ENCODE measurements at regions not wholly inside any gene's neighbourhood (a gene's known extent, or its start where the extent isn't known, plus 50 kb on each side); places are given as distances from the start of the nearest gene placed in this dataset.

DNA sequence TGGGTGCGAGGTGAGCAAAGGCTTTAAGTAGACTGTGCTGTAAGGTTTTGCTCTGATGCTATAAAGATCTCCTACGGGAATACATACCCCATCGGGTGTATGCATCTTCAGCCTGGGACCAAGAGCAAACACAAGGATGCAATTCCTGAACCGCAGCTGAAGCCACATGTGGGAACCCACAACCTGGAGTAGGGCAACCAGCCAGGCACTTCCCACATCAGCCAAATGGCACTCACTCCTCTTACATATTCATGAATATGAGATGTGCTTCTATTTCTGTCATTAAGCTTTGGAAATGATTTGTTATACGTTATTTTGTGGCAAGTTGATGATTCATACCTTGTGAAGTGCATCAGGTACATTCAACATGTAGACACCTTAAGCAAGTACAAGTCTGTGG, 619.2 kb downstream of the C6orf118 start:
- Histone ChIP-seq H3K9me3 (ENCODE audit: low read length) (no peaks in the 10 kb centered on the region), H3K36me3 (ENCODE audit: insufficient read depth, low read length) (no peaks in the 10 kb centered on the region), H3K4me2 (ENCODE audit: low read length) (no peak overlapping the region), H4K20me1 (ENCODE audit: insufficient read depth) (no peaks in the 10 kb centered on the region), H3K27me3 (ENCODE audit: insufficient read depth, low read depth, low read length) (no peaks in the 10 kb centered on the region), H3K4me3 (ENCODE audit: low read length) (no peak overlapping the region), H3K79me2 (replicated peaks; ENCODE audit: insufficient read depth, low read length) (no peaks in the 10 kb centered on the region), H3K9ac (ENCODE audit: low read length) (no peak overlapping the region), H2AFZ (ENCODE audit: low read depth, low read length) (no peak overlapping the region), H3K27ac (ENCODE audit: low read length) (no peak overlapping the region), H3F3A (ENCODE audit: insufficient read depth, low read length, poor library complexity, severe bottlenecking) (no peaks in the 10 kb centered on the region), H3K9me2 (ENCODE audit: insufficient read depth, low read length) (no peaks in the 10 kb centered on the region)
- TF ChIP-seq EZH2 (IDR thresholded peaks at IDR 0.05; ENCODE audit: borderline replicate concordance, insufficient read depth, low read length, poor library complexity, severe bottlenecking), result no peak
- TF ChIP-seq MXI1 (conservative IDR thresholded peaks at IDR 0.05; ENCODE audit: poor library complexity, severe bottlenecking), result no peak

- no peak overlapping the region for H3K27ac ChIP-seq (ENCODE audit: low read length)
- TF ChIP-seq MXI1 (conservative IDR thresholded peaks at IDR 0.05; ENCODE audit: poor library complexity, severe bottlenecking) (no peak), EP300 (conservative IDR thresholded peaks at IDR 0.05; ENCODE audit: poor library complexity, severe bottlenecking) (no peak), CTCF (IDR thresholded peaks at IDR 0.05; ENCODE audit: poor library complexity, severe bottlenecking) (no peak), EZH2 (IDR thresholded peaks at IDR 0.05; ENCODE audit: borderline replicate concordance, insufficient read depth, low read length, poor library complexity, severe bottlenecking) (no peak), SMC3 (conservative IDR thresholded peaks at IDR 0.05; ENCODE audit: poor library complexity) (no peak), POLR2AphosphoS5 (IDR thresholded peaks at IDR 0.05) (no peak), RAD21 (conservative IDR thresholded peaks at IDR 0.05) (no peak), TAF1 (IDR thresholded peaks at IDR 0.05; ENCODE audit: low read depth) (no peak)
- TF ChIP-seq, protein P1, sequence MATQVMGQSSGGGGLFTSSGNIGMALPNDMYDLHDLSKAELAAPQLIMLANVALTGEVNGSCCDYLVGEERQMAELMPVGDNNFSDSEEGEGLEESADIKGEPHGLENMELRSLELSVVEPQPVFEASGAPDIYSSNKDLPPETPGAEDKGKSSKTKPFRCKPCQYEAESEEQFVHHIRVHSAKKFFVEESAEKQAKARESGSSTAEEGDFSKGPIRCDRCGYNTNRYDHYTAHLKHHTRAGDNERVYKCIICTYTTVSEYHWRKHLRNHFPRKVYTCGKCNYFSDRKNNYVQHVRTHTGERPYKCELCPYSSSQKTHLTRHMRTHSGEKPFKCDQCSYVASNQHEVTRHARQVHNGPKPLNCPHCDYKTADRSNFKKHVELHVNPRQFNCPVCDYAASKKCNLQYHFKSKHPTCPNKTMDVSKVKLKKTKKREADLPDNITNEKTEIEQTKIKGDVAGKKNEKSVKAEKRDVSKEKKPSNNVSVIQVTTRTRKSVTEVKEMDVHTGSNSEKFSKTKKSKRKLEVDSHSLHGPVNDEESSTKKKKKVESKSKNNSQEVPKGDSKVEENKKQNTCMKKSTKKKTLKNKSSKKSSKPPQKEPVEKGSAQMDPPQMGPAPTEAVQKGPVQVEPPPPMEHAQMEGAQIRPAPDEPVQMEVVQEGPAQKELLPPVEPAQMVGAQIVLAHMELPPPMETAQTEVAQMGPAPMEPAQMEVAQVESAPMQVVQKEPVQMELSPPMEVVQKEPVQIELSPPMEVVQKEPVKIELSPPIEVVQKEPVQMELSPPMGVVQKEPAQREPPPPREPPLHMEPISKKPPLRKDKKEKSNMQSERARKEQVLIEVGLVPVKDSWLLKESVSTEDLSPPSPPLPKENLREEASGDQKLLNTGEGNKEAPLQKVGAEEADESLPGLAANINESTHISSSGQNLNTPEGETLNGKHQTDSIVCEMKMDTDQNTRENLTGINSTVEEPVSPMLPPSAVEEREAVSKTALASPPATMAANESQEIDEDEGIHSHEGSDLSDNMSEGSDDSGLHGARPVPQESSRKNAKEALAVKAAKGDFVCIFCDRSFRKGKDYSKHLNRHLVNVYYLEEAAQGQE (IDR thresholded peaks at IDR 0.05; ENCODE audit: borderline replicate concordance), result no peak
- no peaks in the 10 kb centered on the region for H3K9me2 ChIP-seq (ENCODE audit: insufficient read depth, low read length)
- no peak overlapping the region for H3K4me3 ChIP-seq (ENCODE audit: low read length)
- no peak overlapping the region for H2AFZ ChIP-seq (ENCODE audit: low read depth, low read length)
- no peaks in the 10 kb centered on the region for H3K27me3 ChIP-seq (ENCODE audit: insufficient read depth, low read depth, low read length)
- no peaks in the 10 kb centered on the region for H3K36me3 ChIP-seq (ENCODE audit: insufficient read depth, low read length)
- no peaks in the 10 kb centered on the region for H3K79me2 ChIP-seq (replicated peaks; ENCODE audit: insufficient read depth, low read length)
- no peaks in the 10 kb centered on the region for H4K20me1 ChIP-seq (ENCODE audit: insufficient read depth)
- no peak overlapping the region for H3K4me2 ChIP-seq (ENCODE audit: low read length)
- H3K9me3 ChIP-seq (ENCODE audit: low read length), result no peaks in the 10 kb centered on the region
- H3K9ac ChIP-seq (ENCODE audit: low read length), result no peak overlapping the region
- H3F3A ChIP-seq (ENCODE audit: insufficient read depth, low read length, poor library complexity, severe bottlenecking), result no peaks in the 10 kb centered on the region
Observed at GRCh38 chr6:164665328-164665727, 644.1 kb downstream of the C6orf118 start.

DNA sequence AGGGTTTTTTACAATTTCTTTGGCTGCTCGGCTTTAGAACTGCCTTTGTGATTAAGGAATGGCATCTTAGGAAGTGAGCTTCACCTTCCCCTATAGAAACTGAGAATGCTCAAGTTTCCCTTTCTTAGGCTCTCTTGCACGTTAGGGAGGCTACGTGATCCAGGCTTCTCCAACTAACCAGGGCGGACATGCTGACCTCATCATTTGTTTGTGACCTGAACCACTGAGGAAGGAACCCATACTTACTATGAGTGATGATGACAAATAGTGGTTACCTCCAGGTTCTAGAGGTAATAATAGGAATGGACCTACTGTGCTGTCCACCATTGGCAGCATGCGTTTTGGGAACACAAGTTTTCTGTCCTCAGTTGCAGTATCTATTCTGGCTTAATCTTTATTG, 645.8 kb downstream of the C6orf118 start:
- H3K4me2 ChIP-seq (ENCODE audit: low read length), result no peak overlapping the region
- no peak for TF ChIP-seq EP300 (conservative IDR thresholded peaks at IDR 0.05; ENCODE audit: poor library complexity, severe bottlenecking)
- TF ChIP-seq RAD21 (conservative IDR thresholded peaks at IDR 0.05), result no peak
- TF ChIP-seq TAF1 (IDR thresholded peaks at IDR 0.05; ENCODE audit: low read depth), result no peak
- TF ChIP-seq, protein P1 (IDR thresholded peaks at IDR 0.05; ENCODE audit: borderline replicate concordance), result no peak
- no peak for TF ChIP-seq POLR2AphosphoS5 (IDR thresholded peaks at IDR 0.05)
- TF ChIP-seq EZH2 (IDR thresholded peaks at IDR 0.05; ENCODE audit: borderline replicate concordance, insufficient read depth, low read length, poor library complexity, severe bottlenecking), result no peak
- no peak for TF ChIP-seq CTCF (IDR thresholded peaks at IDR 0.05; ENCODE audit: poor library complexity, severe bottlenecking)
- no peak for TF ChIP-seq MXI1 (conservative IDR thresholded peaks at IDR 0.05; ENCODE audit: poor library complexity, severe bottlenecking)
- no peak for TF ChIP-seq SMC3 (conservative IDR thresholded peaks at IDR 0.05; ENCODE audit: poor library complexity)
- no peak overlapping the region for H3K9ac ChIP-seq (ENCODE audit: low read length)
- no peaks in the 10 kb centered on the region for H3K27me3 ChIP-seq (ENCODE audit: insufficient read depth, low read depth, low read length)
- H3K9me3 ChIP-seq (ENCODE audit: low read length), result no peaks in the 10 kb centered on the region
- H4K20me1 ChIP-seq (ENCODE audit: insufficient read depth), result no peaks in the 10 kb centered on the region
- no peak overlapping the region for H3K27ac ChIP-seq (ENCODE audit: low read length)
- H2AFZ ChIP-seq (ENCODE audit: low read depth, low read length), result no peak overlapping the region
- H3K4me3 ChIP-seq (ENCODE audit: low read length), result no peak overlapping the region
- no peaks in the 10 kb centered on the region for H3K36me3 ChIP-seq (ENCODE audit: insufficient read depth, low read length)
- no peaks in the 10 kb centered on the region for H3F3A ChIP-seq (ENCODE audit: insufficient read depth, low read length, poor library complexity, severe bottlenecking)
- H3K79me2 ChIP-seq (replicated peaks; ENCODE audit: insufficient read depth, low read length), result no peaks in the 10 kb centered on the region
- no peaks in the 10 kb centered on the region for H3K9me2 ChIP-seq (ENCODE audit: insufficient read depth, low read length)

All from neural cell (in vitro differentiated cells).